ENCODE measurements at regions not wholly inside any gene's neighbourhood (a gene's known extent, or its start where the extent isn't known, plus 50 kb on each side); places are given as distances from the start of the nearest gene placed in this dataset.

DNA sequence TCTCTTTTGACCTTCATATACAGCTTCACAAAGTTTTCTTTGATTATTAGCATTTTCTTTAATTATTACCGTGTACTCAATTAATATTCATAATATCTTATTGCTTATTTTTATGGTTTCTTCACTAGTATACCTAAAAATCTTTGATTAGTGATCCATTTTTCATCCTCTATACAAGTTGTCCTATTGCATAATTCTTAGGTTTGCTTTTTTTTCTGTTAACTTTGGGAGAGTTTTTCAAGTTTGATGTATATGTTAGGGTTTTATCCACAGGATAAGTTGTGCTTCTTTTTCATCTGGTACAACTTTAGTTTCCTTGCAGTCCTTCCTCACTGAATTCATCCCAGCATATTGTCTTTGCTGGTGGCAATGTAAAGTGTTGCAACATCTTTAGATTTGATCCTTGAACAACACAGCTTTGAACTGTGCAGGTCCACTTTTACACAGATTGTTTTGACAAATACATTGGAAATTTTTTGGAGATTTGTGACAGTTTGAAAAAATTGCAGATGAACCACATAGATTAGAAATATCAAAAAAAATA lies 88.6 kb upstream of the NAV3 start:
- H3K4me1 ChIP-seq (ENCODE audit: insufficient read depth, low read length) = no peaks in the 10 kb centered on the region
- no peak overlapping the region for H3K27ac ChIP-seq (ENCODE audit: low read depth, low read length)
- TF ChIP-seq, protein P1, sequence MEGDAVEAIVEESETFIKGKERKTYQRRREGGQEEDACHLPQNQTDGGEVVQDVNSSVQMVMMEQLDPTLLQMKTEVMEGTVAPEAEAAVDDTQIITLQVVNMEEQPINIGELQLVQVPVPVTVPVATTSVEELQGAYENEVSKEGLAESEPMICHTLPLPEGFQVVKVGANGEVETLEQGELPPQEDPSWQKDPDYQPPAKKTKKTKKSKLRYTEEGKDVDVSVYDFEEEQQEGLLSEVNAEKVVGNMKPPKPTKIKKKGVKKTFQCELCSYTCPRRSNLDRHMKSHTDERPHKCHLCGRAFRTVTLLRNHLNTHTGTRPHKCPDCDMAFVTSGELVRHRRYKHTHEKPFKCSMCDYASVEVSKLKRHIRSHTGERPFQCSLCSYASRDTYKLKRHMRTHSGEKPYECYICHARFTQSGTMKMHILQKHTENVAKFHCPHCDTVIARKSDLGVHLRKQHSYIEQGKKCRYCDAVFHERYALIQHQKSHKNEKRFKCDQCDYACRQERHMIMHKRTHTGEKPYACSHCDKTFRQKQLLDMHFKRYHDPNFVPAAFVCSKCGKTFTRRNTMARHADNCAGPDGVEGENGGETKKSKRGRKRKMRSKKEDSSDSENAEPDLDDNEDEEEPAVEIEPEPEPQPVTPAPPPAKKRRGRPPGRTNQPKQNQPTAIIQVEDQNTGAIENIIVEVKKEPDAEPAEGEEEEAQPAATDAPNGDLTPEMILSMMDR (IDR thresholded peaks at IDR 0.05; ENCODE audit: insufficient read depth, low read depth, low read length) = no peak
- TF ChIP-seq EZH2 (IDR thresholded peaks at IDR 0.05; ENCODE audit: insufficient read depth, low read length) = no peak
- H3K4me3 Mint-ChIP-seq (ENCODE audit: unreplicated experiment) = no peak overlapping the region
- FAIRE-seq (no peak), DNase-seq (ENCODE audit: low read depth) (no peak)
- H3K27me3 ChIP-seq (ENCODE audit: insufficient read depth, low read length) = no peaks in the 10 kb centered on the region
- no peaks in the 10 kb centered on the region for H3K36me3 Mint-ChIP-seq (ENCODE audit: low read depth, unreplicated experiment)
- no peaks in the 10 kb centered on the region for H3K9me3 Mint-ChIP-seq (ENCODE audit: unreplicated experiment)
- H3K9me3 ChIP-seq (ENCODE audit: insufficient read depth, low read depth, low read length) = no peaks in the 10 kb centered on the region
- no peak overlapping the region for H3K4me2 ChIP-seq (ENCODE audit: low read length)
- H3K4me1 Mint-ChIP-seq (ENCODE audit: low read depth, unreplicated experiment) = peaks cover 2% of the 10 kb centered on the region
- no peaks in the 10 kb centered on the region for H3K79me2 ChIP-seq (ENCODE audit: insufficient read depth, low read length)
- no peaks in the 10 kb centered on the region for H4K20me1 ChIP-seq (ENCODE audit: insufficient read depth, low read length)
- no peaks in the 10 kb centered on the region for H3K27me3 Mint-ChIP-seq (ENCODE audit: low read depth, unreplicated experiment)
- no peaks in the 10 kb centered on the region for H3K36me3 ChIP-seq (ENCODE audit: insufficient read depth, low read length)
- no peak overlapping the region for H3K9ac ChIP-seq (ENCODE audit: low read length)
- no peak overlapping the region for H3K4me3 ChIP-seq (ENCODE audit: insufficient read depth, low read depth, low read length)
- no peak overlapping the region for H2AFZ ChIP-seq (ENCODE audit: low read depth, low read length)
- H3K27ac Mint-ChIP-seq (ENCODE audit: unreplicated experiment) = no peak overlapping the region

DNA sequence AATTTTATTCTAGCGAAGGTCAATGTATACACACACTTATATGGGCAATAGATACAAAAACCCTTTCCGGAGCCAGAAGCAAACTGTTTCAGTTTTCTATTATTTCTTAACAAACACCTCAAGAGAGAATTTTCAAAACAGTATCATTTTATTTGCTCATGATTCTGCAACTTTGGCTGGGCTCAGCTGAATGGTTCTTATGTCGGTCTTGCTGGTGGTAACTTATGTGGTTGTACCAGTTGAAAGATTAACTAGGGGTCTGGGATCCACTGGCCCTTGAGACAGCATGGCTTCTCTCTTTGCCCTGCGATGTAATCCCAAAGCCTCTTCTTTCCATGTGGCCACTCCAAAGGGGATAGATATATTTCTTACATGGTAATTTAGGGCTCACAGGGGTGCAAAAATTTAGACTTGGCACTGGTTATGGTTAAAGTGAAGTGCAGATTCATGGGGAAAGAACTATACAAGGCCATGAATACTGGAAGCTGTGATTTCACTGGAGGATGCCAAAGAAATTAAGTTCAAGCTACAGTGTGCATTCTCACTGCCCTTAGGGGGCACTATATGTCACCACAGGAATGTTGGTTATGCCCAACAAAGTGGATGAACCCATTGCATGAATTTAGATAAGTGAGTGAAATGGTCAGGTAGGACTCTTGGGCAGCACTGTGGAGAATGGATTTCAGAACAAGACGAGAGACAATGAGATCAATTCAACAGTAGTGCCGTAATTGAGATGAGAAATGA lies 94.3 kb upstream of the NAV3 start:
- FAIRE-seq (no peak), DNase-seq (ENCODE audit: low read depth) (no peak)
- H4K20me1 ChIP-seq (ENCODE audit: insufficient read depth, low read length) = no peaks in the 10 kb centered on the region

More for the DNA sequence above, 94.3 kb upstream of the NAV3 start:
- Histone ChIP-seq H3K27me3 (ENCODE audit: insufficient read depth, low read length) (no peaks in the 10 kb centered on the region), H3K4me1 (ENCODE audit: insufficient read depth, low read length) (no peaks in the 10 kb centered on the region), H3K27ac (ENCODE audit: low read depth, low read length) (no peak overlapping the region), H2AFZ (ENCODE audit: low read depth, low read length) (no peak overlapping the region), H3K79me2 (ENCODE audit: insufficient read depth, low read length) (no peaks in the 10 kb centered on the region), H3K36me3 (ENCODE audit: insufficient read depth, low read length) (no peaks in the 10 kb centered on the region), H3K9ac (ENCODE audit: low read length) (no peak overlapping the region), H3K4me2 (ENCODE audit: low read length) (no peak overlapping the region), H3K9me3 (ENCODE audit: insufficient read depth, low read depth, low read length) (no peaks in the 10 kb centered on the region), H3K4me3 (ENCODE audit: insufficient read depth, low read depth, low read length) (no peak overlapping the region)
- Mint-ChIP-seq H3K9me3 (ENCODE audit: unreplicated experiment) (no peaks in the 10 kb centered on the region), H3K27ac (ENCODE audit: unreplicated experiment) (no peak overlapping the region), H3K36me3 (ENCODE audit: low read depth, unreplicated experiment) (no peaks in the 10 kb centered on the region), H3K4me1 (ENCODE audit: low read depth, unreplicated experiment) (peaks cover 9% of the 10 kb centered on the region), H3K27me3 (ENCODE audit: low read depth, unreplicated experiment) (no peaks in the 10 kb centered on the region), H3K4me3 (ENCODE audit: unreplicated experiment) (no peak overlapping the region)
- TF ChIP-seq, protein P1 (IDR thresholded peaks at IDR 0.05; ENCODE audit: insufficient read depth, low read depth, low read length) = no peak
- TF ChIP-seq EZH2 (IDR thresholded peaks at IDR 0.05; ENCODE audit: insufficient read depth, low read length) = no peak

Data from astrocyte (in vitro differentiated cells and primary cell).